GM12875 (cell line): ENCODE measurements at regions not wholly inside any gene's neighbourhood (a gene's known extent, or its start where the extent isn't known, plus 50 kb on each side); places are given as distances from the start of the nearest gene placed in this dataset.

Source experiments
- H3K4me3 ChIP-seq: one replicate; pipeline ENCODE4 v1.5.1; 2011; ENCODE audit warnings: low read depth, low read length, control low read depth
- CTCF ChIP-seq: IDR thresholded peaks from 2 replicates; pipeline ENCODE4 v1.5.1; 2011; ENCODE audit warnings: low read depth, mild to moderate bottlenecking, control low read depth, inconsistent platforms, low read length, moderate library complexity, borderline replicate concordance; ENCODE audit not compliant: insufficient read depth

- no peak for TF ChIP-seq CTCF
- no peak overlapping the region for H3K4me3 ChIP-seq
Measured at GRCh38 chr10:117782276-117782675, 239.7 kb downstream of the EMX2 start.

- no peak for TF ChIP-seq CTCF
- no peak overlapping the region for H3K4me3 ChIP-seq
Measured at GRCh38 chr10:117783698-117784395, 241.3 kb downstream of the EMX2 start.

GRCh38 chr10:117784776-117785175 lies 242.2 kb downstream of the EMX2 start:
- H3K4me3 ChIP-seq: no peak overlapping the region
- no peak for TF ChIP-seq CTCF

GRCh38 chr10:117788911-117789310 lies 246.4 kb downstream of the EMX2 start:
- H3K4me3 ChIP-seq: no peak overlapping the region
- TF ChIP-seq CTCF: no peak

GRCh38 chr10:117790179-117790578 lies 247.6 kb downstream of the EMX2 start:
- no peak overlapping the region for H3K4me3 ChIP-seq
- no peak for TF ChIP-seq CTCF

- no peak overlapping the region for H3K4me3 ChIP-seq
- no peak for TF ChIP-seq CTCF
Measured at GRCh38 chr10:117790621-117791020, 248.1 kb downstream of the EMX2 start.

- no peak overlapping the region for H3K4me3 ChIP-seq
- TF ChIP-seq CTCF: no peak
Measured at GRCh38 chr10:117792214-117792613, 249.7 kb downstream of the EMX2 start.
